Colon (tissue), 2 donors: ENCODE measurements at regions not wholly inside any gene's neighbourhood (a gene's known extent, or its start where the extent isn't known, plus 50 kb on each side); places are given as distances from the start of the nearest gene placed in this dataset.

Experiments
- FAIRE-seq: peaks from 2 replicates; lab custom pipeline; 2012; peaks lifted over from hg19 to GRCh38; lab: Jason Lieb, UNC
- donor health status: control.
- donor health status: control.

DNA sequence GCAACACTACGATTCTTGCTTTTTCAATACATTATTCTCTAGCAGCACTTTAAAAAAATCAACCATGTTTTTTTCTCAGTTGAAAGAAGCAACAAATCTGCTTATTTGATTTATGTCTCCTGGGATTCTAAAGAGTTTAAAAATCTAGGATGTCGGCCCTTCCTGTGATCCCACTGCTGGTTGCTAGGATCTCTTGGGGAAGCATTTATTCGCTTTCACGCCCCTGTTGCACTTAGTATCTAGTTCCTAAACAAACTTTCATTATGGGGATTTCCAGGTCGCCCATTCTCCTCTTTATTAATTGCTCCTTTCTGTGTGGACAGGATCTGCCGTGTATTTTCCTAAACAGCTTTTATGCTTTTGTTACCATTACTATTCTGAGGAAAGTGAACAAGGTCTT is 313.5 kb downstream of the AGTPBP1 start:
- no peak for FAIRE-seq

DNA sequence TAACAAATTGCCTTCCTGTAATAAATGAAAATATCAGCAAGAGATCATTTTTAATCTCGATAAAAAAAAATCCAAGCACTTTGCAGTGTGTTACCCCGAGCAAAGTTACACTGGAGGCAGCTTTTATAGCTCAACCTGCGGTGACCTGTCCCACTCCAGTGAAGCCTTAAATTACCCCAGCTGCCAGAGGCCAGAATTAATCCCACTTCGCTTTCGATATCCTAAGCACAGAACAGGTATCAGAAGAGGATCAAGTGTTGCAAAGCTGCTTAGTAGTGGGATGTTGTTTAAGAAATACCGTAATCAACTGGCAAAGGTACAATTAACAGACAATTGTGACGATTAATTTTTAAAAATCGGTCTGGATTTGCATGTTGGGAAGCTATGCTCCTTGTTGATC is 314.0 kb downstream of the AGTPBP1 start:
- no peak for FAIRE-seq

DNA sequence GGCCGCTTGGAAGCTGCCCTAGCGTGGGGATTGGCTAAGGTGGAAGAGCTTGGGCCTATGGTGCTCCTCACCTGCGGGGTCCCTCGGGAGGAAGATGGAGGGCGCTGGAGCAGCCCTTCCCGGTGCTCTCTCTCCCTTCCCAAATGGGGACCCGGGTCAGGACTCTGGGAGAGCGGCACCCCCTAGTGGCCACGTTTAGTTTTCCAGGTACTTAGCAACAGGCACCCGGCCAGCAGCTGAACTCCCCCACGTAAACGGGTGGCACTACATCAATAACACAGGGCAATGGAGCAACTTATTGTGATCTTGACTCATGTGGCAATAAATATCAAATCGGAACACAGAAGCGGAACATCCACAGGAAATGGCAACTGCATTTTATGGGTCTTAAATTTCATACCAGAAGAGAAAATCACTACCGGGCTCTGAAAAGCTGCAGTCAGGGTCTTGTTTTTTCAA is 316.6 kb downstream of the AGTPBP1 start:
- no peak for FAIRE-seq

DNA sequence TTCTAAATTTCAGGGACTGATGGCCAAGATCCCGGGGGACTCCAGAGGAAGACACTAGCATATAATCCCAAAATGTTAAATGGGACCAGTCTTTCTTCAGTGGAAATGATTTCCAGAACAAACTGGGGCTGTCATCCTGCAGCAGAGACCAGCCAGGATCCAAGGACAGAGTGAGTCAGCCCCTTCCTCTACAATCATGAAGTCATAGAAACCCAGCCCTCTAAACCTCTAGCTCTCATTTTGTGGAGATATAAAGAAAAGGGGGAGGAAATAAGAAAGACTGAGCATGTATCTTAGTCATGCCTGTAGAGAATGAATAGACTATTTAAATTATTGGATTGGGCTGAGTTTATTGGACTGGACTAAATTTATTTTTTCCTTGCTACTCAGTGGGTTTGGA is 318.3 kb downstream of the AGTPBP1 start:
- no peak for FAIRE-seq

DNA sequence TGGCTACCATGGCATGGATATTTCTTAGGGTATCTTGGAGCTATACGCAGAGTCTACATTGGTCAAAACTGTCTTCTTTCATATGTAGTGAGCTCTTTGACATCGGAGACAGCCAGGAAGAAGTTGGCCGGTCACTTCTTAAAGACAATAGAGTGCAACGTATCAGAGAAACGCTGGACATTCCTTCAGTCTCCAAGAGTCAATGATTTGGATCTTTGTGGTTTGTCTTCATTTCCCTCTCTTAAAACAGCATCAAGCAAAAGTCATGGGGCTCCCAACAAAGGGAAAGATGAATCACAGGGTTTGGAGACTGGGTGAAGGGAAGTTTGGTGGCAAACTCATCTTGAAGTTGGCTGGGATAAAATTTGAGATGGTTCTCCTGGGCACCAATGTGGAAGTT is 320.1 kb downstream of the AGTPBP1 start:
- FAIRE-seq = no peak

DNA sequence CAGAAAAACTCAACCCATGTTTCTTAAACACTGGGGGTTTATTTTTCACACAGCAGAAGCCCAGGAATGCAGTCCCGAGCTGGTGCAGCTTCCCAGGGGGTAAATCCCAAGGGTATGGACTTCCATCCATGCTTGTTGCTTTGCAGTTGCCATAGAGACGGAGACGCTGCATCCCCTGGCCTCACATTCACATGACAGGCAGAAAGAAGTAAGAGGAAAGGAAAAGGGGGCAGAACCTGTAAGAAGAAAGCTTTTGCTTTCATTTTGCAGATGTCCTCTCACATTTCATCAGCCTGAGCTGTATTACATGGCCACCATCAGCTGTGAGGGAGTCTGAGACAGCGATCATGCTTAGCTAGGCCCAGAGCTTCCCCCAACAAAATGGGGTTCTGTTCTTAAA is 321.0 kb downstream of the AGTPBP1 start:
- FAIRE-seq = no peak

DNA sequence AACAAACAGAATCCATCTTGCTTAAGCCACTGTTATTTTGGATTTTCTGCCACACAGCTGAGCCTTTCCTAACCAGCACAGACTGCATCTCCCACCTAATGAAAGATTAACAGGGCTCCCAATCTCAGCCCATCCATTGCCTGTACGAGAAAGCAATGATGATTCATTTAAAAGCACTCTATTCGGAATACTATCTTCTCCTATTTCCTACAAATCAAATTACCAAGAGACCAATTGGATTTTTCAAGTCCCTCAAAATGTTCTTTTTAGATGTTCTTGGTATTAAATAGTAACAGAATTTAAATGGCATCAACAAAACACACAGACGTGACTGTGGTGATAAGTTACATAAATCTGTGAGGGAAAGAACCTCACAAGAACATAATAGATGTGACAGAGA is 324.1 kb downstream of the AGTPBP1 start:
- no peak for FAIRE-seq

DNA sequence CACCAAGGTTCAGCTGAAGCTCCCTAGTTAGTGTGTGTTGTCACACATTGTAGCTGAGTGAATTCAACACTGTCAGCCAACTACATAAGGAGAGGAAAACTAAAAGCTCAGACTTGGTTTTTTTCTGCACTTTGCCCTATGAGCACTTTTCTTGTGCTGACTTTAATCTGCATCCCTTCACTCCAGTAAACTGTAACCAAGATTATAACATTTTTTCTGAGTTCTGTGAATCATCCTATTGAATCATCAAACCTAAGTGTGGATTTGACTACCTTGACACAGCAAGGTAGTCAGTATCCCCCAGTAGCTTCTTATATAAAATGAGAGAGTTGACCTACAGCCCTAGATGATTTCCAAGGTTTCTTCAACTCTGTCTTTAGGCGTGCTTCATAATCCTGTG is 325.0 kb downstream of the AGTPBP1 start:
- no peak for FAIRE-seq

DNA sequence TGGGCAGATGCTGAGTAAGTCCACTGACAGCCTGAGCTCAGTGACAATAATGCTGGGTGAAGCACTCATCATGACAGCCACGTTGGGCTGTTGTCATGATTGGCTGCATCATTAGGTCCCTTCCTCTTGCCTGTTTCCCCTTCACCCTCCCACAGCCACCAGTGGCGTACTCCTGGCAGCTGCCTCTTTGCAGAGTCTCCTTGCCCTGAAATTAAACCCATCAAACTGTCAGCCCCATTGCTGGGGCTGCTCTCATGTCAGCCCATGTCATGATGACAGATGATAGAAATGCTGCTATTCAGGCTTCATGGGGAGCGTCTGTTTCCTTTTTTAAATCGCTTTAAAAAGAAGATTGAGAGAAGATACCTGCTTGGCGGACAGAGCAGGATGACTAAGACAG is 327.4 kb downstream of the AGTPBP1 start:
- FAIRE-seq = no peak

DNA sequence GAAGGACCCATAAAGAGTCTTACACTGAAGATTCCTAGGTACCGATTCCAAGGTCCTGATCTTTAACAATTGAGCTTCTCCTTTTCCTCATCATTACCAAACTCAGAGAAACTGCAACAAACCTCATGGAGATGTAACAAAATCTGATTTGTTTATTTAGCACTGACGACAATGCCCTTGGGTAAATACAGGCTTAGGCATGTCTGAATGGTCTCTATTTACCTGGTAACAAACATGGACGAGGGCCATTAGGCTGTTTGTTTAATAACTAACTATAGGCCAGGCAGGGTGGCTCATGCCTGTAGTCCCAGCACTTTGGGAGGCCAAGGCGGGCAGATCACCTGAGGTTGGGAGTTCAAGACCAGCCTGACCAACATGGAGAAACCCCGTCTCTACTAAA is 333.3 kb downstream of the AGTPBP1 start:
- no peak for FAIRE-seq

DNA sequence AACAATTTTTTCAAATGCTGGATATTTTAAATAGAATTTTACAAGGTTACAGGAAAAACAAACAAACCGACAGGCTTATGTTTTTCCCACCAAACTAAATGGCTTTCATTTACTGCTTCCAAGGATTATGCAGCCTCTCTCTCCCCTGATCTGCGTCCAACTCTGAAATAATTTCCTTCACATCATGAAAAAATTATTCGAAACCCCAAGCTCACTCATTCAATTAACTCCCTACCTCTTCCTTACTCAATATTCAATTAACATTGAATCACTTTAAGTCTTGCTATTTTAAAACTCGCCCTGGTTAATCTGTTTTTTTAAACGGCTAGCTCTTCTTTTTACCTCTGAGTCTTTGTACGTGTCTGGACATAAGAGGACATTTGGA is 336.2 kb downstream of the AGTPBP1 start:
- no peak for FAIRE-seq

DNA sequence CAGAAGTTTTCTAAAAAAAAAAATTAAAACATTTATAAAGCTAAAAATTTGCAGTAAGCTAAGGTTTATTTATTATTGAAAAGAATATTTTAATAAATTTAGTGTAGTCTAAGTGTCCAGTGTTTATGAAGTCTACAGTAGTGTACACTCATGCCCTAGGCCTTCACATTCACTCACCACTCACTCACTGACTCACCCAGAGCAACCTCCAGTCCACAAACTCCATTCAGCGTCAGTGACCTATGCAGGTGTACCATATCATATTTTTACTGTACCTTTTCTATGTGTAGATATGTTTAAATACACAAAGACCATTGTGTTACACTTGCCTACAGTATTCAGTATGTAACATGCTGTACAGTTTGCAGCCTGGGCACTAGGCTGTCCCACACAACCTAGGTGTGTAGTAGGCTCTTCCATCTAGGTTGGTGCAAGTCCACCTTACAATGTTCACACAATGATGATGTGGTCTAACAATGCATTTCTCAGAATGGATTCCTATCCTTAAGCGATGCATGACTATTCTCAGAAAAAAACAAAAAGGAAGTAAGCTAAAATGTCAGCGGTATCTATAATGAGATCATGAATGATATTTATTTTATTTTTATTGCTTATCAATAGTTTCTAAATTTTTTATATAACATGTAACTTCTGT is 336.7 kb downstream of the AGTPBP1 start:
- no peak for FAIRE-seq

DNA sequence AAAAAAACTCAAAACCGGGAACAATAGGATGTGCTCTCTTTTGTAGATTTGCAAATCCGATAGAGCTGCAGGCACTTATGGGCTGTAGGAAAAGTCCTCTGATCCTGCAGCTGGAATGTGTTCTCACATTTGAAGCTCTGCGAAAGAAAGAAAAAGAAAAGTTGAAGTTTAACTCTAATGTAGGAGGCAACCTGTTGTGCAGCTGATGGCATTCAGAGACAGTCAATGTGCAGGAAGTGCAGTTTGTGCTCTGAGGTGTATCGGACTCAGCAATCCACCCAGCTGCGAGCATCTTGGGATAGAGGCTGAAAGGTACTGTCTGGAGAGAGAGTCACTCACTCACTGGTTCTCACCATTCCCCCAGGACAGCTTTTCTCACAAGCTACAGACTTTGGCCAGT is 339.2 kb downstream of the AGTPBP1 start:
- FAIRE-seq = no peak

DNA sequence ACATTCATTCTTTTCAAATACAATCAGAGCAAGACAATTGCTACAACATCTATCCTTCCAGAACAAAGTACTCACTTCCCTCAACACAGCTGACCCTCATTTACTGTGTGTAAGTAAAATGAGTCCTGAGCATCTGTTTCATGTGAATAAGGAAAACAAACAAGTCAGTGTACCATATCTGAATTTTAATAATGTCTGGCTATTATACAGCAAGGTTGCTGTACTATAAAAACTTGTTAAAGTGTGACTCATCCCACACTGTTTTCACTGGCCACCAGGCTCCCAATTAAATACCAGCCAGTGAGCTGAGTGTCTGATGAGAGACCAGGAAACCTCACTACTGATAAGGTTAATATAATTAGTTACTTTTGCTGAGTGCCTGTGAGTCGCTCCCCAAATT is 339.8 kb downstream of the AGTPBP1 start:
- no peak for FAIRE-seq

DNA sequence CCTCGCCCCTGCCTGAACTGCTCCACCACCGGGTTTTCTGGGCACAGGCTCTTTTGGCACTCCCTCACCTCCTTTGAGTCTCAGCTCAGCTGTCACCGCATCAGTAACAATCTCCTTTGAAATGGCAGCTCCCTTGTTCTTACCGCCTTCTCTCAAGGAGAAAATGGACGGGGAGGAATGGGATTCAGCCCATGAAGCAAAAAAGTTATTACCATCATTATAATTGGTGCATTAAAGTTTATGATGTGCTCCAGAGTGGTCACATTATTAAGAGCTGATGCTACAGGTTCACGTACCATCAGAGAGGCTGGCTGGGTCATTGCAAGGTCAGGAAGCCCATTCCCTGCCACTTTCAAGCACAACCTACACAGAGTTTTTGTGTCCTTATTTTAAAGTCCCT is 344.7 kb downstream of the AGTPBP1 start:
- no peak for FAIRE-seq

DNA sequence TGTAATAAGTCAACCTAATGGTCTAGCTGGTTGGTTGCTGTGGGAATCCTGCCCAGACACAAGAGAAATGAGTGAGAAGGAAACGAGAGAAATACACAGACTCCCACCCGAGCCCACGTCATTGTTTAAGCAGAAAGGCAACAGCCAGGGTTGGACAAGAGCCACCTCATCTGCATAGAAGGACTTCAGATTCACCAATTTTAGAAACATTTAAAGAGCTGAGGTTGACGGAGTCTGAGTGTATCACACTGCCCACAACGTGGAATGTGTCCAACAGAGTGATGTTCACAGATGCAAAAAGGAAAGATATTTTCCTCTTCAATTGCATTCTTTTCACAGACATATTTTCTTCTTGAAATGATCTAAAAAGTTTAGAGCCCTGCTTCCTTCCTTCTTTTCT is 349.5 kb downstream of the AGTPBP1 start:
- FAIRE-seq = no peak

DNA sequence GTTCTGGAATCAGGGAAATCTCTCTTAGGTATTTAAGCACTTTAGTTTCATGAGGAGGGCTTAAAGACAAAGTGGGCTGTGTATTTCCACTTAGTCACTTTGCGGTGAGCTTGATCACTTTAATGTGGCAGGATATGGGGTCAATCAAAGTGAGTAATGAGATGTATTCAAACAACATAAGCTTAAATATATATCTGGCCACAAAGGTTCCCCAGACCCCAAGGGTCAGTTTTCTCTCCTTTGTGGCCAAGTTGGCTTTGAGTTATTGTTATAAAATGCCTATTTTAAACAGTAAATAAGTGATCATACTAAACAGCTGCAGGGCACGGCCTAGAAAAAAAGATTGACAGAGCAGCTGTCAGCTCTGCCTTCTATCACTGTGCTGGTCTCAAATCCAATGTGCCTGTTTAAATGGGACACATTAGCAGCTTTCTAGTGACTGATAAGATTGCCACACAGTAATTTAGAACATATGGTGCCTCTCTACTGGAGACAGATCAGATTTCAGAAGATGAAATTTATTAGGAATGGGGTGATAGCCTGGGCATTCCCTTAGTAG is 363.9 kb downstream of the AGTPBP1 start:
- FAIRE-seq = no peak

DNA sequence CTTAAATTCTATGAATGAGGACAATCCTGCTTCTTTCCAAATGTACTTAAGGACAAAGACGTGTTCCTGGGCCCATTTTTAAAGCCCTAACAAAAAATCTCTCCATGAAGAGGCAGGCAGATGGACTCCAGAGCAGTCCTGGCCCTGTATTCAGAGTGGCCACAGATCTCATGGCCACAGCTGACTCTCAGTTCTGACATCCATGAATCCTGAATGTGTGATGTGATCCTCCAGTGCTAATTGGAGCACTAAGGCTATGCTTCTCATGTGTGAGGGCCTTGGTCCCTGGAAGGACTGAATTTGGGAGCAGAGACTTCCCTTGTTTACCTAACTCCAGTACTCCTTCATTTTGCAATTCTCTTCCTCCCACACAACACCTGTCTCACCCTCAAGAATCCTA is 373.0 kb downstream of the AGTPBP1 start:
- FAIRE-seq = no peak

DNA sequence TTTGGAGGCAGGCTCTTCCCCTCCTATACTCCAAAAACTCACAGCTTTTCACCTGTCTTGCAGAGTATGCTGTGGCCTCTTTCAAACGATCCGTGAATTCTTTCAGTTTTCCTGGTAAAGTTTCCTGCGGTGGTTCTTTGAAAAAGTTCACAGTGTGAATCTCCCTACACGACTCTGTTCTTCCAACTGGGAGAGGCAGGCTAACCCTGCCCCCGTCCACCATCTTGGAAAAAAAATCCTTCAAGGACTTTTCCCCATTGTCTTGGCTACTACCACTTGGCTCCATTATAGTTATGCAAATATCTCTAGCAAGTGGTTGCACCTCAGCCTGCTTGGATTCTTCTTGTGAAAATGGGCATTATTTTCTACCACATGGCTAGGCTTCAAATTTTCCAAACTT is 382.6 kb downstream of the AGTPBP1 start:
- no peak for FAIRE-seq

DNA sequence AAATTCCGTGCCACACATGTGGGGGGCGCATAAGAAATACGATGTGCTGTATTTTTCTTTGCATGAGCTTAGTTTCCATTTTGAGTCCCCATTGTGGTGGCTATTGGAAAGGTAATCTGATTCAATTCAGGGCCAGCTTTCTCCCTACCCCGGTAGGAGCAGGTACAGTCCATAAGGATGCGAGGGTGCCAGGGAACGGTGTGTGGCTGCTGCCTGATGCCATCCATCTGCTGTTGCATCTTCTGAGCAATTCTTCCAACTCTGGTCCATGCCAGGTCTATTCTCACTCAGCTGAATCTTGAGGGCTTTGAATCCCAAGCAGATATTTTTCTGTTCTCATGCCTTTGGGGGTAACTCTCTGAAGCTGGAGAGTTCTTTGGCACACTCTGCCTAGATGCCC is 392.7 kb downstream of the AGTPBP1 start:
- FAIRE-seq = no peak

DNA sequence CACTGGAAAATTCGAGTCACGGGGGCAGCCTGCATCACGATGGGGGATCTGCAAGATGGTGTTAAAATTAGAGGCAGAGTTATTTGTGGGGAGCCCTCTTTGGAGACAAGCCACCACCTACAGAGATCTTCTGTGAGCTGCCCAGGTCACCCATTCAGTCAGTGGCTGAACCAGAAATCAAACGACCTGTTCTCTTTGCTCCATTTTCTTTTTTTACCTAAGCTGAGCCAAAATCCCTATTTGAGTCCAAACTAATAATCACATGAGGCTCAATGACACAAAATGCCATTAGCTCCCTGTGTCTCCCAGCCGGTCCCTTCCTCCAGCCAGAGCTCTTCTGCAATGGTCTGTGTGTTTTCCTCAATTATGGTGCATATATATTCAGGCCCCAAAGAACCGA is 394.2 kb downstream of the AGTPBP1 start:
- no peak for FAIRE-seq

DNA sequence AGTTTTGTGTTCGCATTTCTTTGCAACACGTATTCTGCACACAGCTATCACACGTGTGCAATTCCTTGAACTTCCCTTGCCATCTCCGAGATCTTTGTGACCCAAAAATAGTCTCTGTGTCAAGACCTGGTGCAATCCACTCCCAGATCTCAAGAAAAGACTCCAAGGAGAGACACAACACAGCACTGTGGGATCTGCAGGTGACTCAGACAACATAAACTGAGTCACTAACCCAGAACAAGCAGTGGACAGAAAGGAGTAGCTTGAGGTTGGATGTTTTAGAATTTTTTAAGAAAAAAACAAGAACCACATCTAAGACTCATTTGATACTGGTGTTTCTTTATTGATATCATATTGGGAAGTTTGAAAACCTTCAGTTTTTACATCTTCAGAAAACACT is 396.9 kb downstream of the AGTPBP1 start:
- FAIRE-seq = no peak

DNA sequence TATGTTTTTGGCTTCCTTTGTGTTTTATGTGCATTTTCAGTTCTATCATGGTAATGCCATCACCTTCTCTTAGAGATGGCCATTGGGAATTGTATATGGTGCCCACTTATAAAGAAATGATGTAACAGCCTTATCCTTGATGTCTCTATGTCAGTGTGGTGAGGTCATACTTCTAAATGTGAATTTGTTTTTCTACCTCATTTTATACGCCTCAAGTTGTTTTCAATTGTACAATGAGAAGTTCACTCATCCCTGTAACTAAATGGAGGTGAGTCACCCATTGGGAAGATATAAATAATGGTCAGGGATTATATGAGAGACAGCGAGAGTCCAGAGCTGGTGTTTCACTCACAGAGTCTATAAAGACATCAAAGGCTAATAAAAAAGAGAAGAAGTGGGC is 402.4 kb downstream of the AGTPBP1 start:
- no peak for FAIRE-seq

DNA sequence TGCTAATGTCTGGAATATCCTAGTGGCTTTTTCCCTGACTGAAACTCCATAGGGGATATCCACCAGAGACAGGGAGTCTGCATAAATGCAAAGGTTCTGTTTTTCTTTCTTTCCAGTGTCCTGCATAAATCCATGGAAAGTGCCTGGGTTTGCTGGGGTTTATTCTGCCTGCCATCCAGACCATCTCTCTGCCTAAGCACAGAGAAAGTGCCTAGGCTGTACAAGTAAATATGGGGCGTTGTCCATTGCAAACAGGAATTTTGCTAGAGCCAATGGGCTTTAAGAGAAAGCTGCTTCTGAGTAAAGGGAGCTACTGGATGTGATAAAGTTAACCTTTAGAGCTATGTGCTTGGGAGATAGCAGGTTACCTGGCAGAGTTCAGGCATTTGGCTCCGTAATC is 407.5 kb downstream of the AGTPBP1 start:
- FAIRE-seq = no peak

DNA sequence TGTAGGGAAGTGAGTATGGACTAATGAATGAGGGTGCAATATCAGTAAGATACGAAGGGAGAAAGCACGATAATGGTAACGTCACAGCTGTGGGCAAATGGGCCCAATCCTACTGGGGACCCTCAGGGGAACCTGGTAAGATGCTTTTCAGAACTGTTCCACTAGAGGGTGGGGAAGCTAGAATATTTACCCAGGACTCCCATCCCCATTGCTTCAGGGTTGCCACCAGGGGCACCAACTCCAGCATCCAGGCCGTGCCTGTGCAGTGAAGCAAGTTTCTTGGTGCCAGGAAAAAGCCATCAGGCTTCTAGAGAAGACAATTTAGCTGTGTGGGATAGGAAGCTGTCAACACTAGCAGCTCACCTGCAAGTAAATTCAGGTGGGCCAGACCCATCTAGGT is 409.3 kb downstream of the AGTPBP1 start:
- no peak for FAIRE-seq
